Colonic mucosa (tissue), 4 donors: ENCODE measurements at regions not wholly inside any gene's neighbourhood (a gene's known extent, or its start where the extent isn't known, plus 50 kb on each side); places are given as distances from the start of the nearest gene placed in this dataset.

Experiments
- DNase-seq: peaks from one replicate; pipeline ENCODE4 v3.0.0-alpha.2; 2020
- H3K27ac ChIP-seq: fragments of 200-600 bp; one replicate; pipeline ENCODE4 v1.8.0; 2021
- H3K27me3 ChIP-seq: fragments of 200-600 bp; one replicate; pipeline ENCODE4 v1.8.0; 2021
- H3K36me3 ChIP-seq: fragments of 200-600 bp; one replicate; pipeline ENCODE4 v1.8.0; 2021
- H3K4me1 ChIP-seq: fragments of 200-600 bp; one replicate; pipeline ENCODE4 v1.8.0; 2021; ENCODE audit warnings: mild to moderate bottlenecking
- H3K4me3 ChIP-seq: fragments of 200-600 bp; one replicate; pipeline ENCODE4 v1.8.0; 2021
- H3K9ac ChIP-seq, 2 donors: one replicate each; pipeline ENCODE4 v1.7.0; 2013; ENCODE audit warnings: control low read depth in 2 of 2, low read depth in 2 of 2, low read length in 2 of 2
- H3K9me3 ChIP-seq: fragments of 200-600 bp; one replicate; pipeline ENCODE4 v1.8.0; 2021
- intact Hi-C: fragments of 100-400 bp; cut with DNase I; formaldehyde crosslinking; loops from one replicate; pipeline ENCODE4 v1.14.1; 2022
- TF ChIP-seq, protein P1 (sequence below): fragments of 200-600 bp; IDR thresholded peaks from one replicate; pipeline ENCODE4 v1.8.0; 2022; ENCODE audit warnings: antibody characterized with exemption, mild to moderate bottlenecking
- donor health status: healthy.
- donor health status: DM: no; HTN: no; CAD: no.
- donor health status: DM: no; HTN: no; CAD: no.

DNA sequence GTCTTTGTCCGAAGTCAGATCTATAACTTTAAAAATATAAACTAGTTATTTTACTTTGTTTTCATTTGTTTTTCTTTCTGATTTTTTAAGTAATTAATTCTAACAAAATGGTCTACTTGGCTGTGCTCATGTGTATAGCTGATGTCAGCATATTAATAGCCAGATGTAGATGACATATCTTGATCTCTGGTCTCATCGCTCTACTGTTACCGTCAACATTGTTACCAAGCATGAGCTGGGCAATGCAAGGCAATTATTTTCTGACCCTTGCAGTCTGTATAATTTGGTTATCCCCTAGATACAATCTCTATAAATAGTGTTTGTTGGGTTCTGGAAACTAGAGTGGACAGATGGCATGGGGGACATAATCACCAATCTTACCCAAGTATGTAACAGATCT, 151.6 kb upstream of the PTPRK start:
- H3K27me3 ChIP-seq: no peaks in the 10 kb centered on the region
- DNase-seq: no peak
- no peaks in the 10 kb centered on the region for H3K4me1 ChIP-seq
- H3K9ac ChIP-seq: no peak overlapping the region
- H3K4me3 ChIP-seq: no peak overlapping the region
- no peaks in the 10 kb centered on the region for H3K36me3 ChIP-seq
- H3K27ac ChIP-seq: no peak overlapping the region
- TF ChIP-seq, protein P1, sequence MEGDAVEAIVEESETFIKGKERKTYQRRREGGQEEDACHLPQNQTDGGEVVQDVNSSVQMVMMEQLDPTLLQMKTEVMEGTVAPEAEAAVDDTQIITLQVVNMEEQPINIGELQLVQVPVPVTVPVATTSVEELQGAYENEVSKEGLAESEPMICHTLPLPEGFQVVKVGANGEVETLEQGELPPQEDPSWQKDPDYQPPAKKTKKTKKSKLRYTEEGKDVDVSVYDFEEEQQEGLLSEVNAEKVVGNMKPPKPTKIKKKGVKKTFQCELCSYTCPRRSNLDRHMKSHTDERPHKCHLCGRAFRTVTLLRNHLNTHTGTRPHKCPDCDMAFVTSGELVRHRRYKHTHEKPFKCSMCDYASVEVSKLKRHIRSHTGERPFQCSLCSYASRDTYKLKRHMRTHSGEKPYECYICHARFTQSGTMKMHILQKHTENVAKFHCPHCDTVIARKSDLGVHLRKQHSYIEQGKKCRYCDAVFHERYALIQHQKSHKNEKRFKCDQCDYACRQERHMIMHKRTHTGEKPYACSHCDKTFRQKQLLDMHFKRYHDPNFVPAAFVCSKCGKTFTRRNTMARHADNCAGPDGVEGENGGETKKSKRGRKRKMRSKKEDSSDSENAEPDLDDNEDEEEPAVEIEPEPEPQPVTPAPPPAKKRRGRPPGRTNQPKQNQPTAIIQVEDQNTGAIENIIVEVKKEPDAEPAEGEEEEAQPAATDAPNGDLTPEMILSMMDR: no peak
- intact Hi-C loops: no loop called here
- H3K9me3 ChIP-seq: no peaks in the 10 kb centered on the region

DNA sequence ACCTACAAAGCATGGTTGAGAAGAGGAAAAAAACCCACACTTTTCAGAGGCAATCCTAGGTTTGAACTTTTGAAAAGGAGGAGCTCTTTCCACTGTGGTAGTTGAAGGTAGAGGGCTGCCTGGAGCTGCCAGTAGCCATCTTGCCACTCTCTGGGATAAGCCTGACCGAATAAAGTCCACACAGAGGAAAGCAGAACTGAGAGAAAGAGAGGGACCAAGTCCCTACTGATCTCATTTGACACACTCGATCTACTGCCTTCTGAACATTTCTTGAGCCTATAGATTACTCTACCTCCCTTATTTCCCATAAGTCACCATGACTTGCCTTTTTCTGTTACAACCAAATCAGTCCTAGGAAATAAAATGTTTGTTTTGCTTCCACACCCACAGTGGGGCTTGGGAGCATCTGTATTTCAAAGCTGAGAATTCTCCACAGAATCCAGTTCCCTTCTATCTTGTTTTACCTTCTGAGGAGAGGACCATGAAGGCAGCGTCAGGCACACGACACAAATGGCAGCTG, 147.0 kb upstream of the PTPRK start:
- H3K9me3 ChIP-seq: no peaks in the 10 kb centered on the region
- no peak overlapping the region for H3K4me3 ChIP-seq
- H3K9ac ChIP-seq: no peak overlapping the region
- no peak for DNase-seq
- TF ChIP-seq, protein P1: no peak
- no peaks in the 10 kb centered on the region for H3K4me1 ChIP-seq
- H3K27ac ChIP-seq: no peak overlapping the region
- H3K27me3 ChIP-seq: no peaks in the 10 kb centered on the region
- no peaks in the 10 kb centered on the region for H3K36me3 ChIP-seq
- intact Hi-C loops: no loop called here

DNA sequence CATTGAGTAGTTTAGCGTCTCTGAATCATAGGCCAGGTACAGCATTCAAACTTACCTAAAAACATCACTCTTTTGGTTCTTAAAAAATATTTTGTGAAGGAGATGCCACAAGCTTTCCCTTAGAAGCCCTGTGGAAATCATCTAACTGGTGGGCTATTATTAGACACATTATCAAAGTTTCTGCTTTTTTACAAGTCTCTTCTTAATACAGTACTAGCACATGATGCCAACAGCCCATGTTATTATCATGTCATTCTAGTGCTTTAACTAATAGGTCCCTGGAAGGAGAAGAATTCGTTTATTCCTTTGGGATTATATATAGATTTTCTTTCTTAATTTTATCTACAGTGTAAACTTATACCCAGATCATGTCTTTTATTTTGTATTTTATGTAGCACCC, 146.0 kb upstream of the PTPRK start:
- H3K4me3 ChIP-seq: no peak overlapping the region
- no peak overlapping the region for H3K9ac ChIP-seq
- no peak overlapping the region for H3K27ac ChIP-seq
- intact Hi-C loops: no loop called here
- H3K9me3 ChIP-seq: no peaks in the 10 kb centered on the region
- DNase-seq: no peak
- no peaks in the 10 kb centered on the region for H3K36me3 ChIP-seq
- TF ChIP-seq, protein P1: no peak
- H3K4me1 ChIP-seq: no peaks in the 10 kb centered on the region
- H3K27me3 ChIP-seq: no peaks in the 10 kb centered on the region

DNA sequence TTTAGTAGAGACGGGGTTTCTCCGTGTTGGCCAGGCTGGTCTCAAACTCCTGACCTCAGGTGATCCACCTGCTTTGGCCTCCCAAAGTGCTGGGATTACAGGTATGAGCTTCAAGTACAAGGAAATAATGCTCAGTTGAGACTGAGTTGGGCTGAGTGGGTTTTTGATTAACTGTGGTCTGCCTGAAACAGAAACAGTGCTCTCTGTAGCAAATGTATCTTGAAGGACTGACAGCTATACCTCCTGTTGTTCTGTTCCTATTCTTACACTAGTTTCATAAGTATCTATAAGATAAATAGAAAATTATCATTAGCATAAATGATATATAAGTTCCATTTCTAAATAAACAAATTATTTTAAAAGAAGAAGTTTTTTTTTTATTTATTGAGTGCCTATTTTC, 142.8 kb upstream of the PTPRK start:
- Histone ChIP-seq H3K27ac (no peak overlapping the region), H3K9ac (no peak overlapping the region), H3K27me3 (no peaks in the 10 kb centered on the region), H3K4me3 (no peak overlapping the region), H3K4me1 (no peaks in the 10 kb centered on the region), H3K9me3 (no peaks in the 10 kb centered on the region), H3K36me3 (no peaks in the 10 kb centered on the region)
- DNase-seq: no peak
- intact Hi-C loops: no loop called here
- TF ChIP-seq, protein P1: no peak

DNA sequence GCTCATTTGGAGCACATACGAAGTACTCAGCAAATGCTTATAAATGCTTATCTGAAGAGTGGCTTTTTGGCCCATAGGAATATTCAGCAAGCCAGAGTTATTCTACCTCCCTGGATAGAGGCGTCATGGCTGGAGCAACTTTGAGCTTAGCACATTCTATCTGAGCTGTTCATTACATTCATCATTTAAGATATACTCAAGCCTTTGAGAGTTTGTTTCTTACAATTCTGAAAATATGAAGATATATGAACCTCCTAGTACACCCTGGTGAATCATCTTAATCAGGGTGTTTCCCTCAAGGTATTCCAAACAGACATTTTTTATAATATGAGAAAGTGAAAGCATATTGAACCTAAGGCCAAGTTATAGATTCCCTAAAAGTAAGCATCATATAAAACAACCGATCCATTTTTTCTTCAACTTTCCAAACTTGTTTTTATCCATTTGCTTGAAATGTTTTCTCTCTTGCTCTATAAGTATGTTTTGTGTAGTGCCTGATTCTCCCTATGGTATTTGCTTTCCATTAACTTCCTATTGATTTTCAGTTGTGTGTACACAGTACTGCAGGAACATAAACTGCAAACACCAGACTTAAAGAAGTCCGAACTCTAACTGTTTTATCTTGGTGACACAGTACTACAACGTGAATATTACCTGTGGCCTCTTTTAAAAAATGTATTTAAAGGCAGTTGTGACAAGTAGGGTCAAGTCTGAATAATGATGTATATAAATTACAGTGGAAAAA, 139.7 kb upstream of the PTPRK start:
- Histone ChIP-seq H3K4me3 (no peak overlapping the region), H3K9me3 (no peaks in the 10 kb centered on the region), H3K27me3 (no peaks in the 10 kb centered on the region), H3K9ac (no peak overlapping the region), H3K27ac (no peak overlapping the region), H3K36me3 (no peaks in the 10 kb centered on the region), H3K4me1 (no peaks in the 10 kb centered on the region)
- TF ChIP-seq, protein P1: no peak
- no peak for DNase-seq
- intact Hi-C loops: no loop called here
